IMR-90 (cell line): ENCODE measurements at regions not wholly inside any gene's neighbourhood (a gene's known extent, or its start where the extent isn't known, plus 50 kb on each side); places are given as distances from the start of the nearest gene placed in this dataset.

ENCODE experiments used
- ATAC-seq: fragments of 200-7000 bp; cut with Tn5 transposase; 2 replicates; pipeline ENCODE4 v1.9.1; 2020; ENCODE audit warnings: low read depth, mild to moderate bottlenecking, moderate library complexity
- BruUV-seq: library from RNA; stranded (reverse); fragments of 400-500 nt; replicated peaks from 2 replicates; lab custom pipeline; 2021; lab: Mats Ljungman, UMichigan
- CTCF ChIA-PET: fragments of 300-600 bp; formaldehyde crosslinking; extraction: SDS; loops from one replicate; lab custom pipeline; 2021; ENCODE audit warnings: antibody characterized with exemption; lab: Yijun Ruan, JAX
- POLR2A ChIA-PET: fragments of 300-600 bp; sonication (Branson Sonifier 250); formaldehyde crosslinking; loops from one replicate; lab custom pipeline; 2022; ENCODE audit warnings: antibody characterized with exemption; ENCODE audit not compliant: unreplicated experiment; lab: Charles Lee
- DNase-seq: peaks from one replicate; pipeline ENCODE4 v3.0.0; 2013
- H2AFZ ChIP-seq: replicated peaks from 2 replicates; pipeline ENCODE3; 2013; ENCODE audit warnings: low read length, mild to moderate bottlenecking; ENCODE audit not compliant: poor library complexity
- H2AK5ac ChIP-seq: 2 replicates; pipeline ENCODE4 v1.6.1; 2013; ENCODE audit warnings: low read depth, low read length, inconsistent platforms
- H2AK9ac ChIP-seq: replicated peaks from 2 replicates; pipeline ENCODE3; 2013; ENCODE audit warnings: mild to moderate bottlenecking, low read depth, low read length, moderate library complexity; ENCODE audit not compliant: poor library complexity
- H2BK120ac ChIP-seq: 2 replicates; pipeline ENCODE4 v1.6.1; 2013; ENCODE audit warnings: low read depth, low read length, inconsistent platforms
- H2BK15ac ChIP-seq: 3 replicates; pipeline ENCODE4 v1.6.1; 2013; ENCODE audit warnings: low read depth, low read length, inconsistent platforms
- H2BK20ac ChIP-seq: 2 replicates; pipeline ENCODE4 v1.6.1; 2013; ENCODE audit warnings: low read depth, mild to moderate bottlenecking, inconsistent platforms, low read length, moderate library complexity
- H2BK5ac ChIP-seq: 2 replicates; pipeline ENCODE4 v1.6.1; 2013; ENCODE audit warnings: mild to moderate bottlenecking, low read depth, low read length, inconsistent platforms; ENCODE audit not compliant: poor library complexity, severe bottlenecking
- H3K14ac ChIP-seq: replicated peaks from 2 replicates; pipeline ENCODE4 v1.6.1; 2013; ENCODE audit warnings: low read depth, low read length, inconsistent platforms
- H3K18ac ChIP-seq: 2 replicates; pipeline ENCODE4 v1.6.1; 2013; ENCODE audit warnings: low read depth, low read length, control low read depth
- H3K23ac ChIP-seq: 2 replicates; pipeline ENCODE4 v1.6.1; 2013; ENCODE audit warnings: low read depth, low read length, inconsistent platforms
- H3K27ac ChIP-seq: 2 replicates; pipeline ENCODE4 v1.5.1; 2013; ENCODE audit warnings: mild to moderate bottlenecking, control low read depth, low read length; ENCODE audit not compliant: insufficient read depth
- H3K27me3 ChIP-seq: 2 replicates; pipeline ENCODE4 v1.6.1; 2013; ENCODE audit warnings: low read length; ENCODE audit not compliant: control insufficient read depth, insufficient read depth
- H3K36me3 ChIP-seq: 2 replicates; pipeline ENCODE4 v1.6.1; 2013; ENCODE audit warnings: low read length, mixed read lengths; ENCODE audit not compliant: control insufficient read depth, insufficient read depth
- H3K4ac ChIP-seq: 2 replicates; pipeline ENCODE4 v1.6.1; 2013; ENCODE audit warnings: low read depth, low read length, inconsistent platforms
- H3K4me1 ChIP-seq: 2 replicates; pipeline ENCODE4 v1.6.1; 2013; ENCODE audit warnings: low read length, mixed read lengths; ENCODE audit not compliant: control insufficient read depth, insufficient read depth
- H3K4me2 ChIP-seq: 2 replicates; pipeline ENCODE4 v1.6.1; 2013; ENCODE audit warnings: low read depth, mild to moderate bottlenecking, control low read depth, low read length, moderate library complexity
- H3K4me3 ChIP-seq: 2 replicates; pipeline ENCODE4 v1.5.1; 2013; ENCODE audit warnings: low read depth, mild to moderate bottlenecking, control low read depth, low read length, moderate library complexity; ENCODE audit not compliant: insufficient read depth
- H3K56ac ChIP-seq: 2 replicates; pipeline ENCODE4 v1.6.1; 2013; ENCODE audit warnings: low read length, inconsistent platforms; ENCODE audit not compliant: insufficient read depth; ENCODE audit errors: extremely low read depth
- H3K79me1 ChIP-seq, 2 experiments: 2 replicates each; pipeline ENCODE4 v1.6.1; 2013; ENCODE audit warnings: low read length in 2 of 2, inconsistent platforms in 1 of 2, low read depth in 1 of 2
- H3K9ac ChIP-seq: 2 replicates; pipeline ENCODE4 v1.6.1; 2013; ENCODE audit warnings: low read depth, low read length, control low read depth
- H3K9me1 ChIP-seq: 2 replicates; pipeline ENCODE4 v1.6.1; 2013; ENCODE audit warnings: low read length, inconsistent platforms; ENCODE audit not compliant: insufficient read depth
- H3K9me3 ChIP-seq: 2 replicates; pipeline ENCODE4 v1.6.1; 2013; ENCODE audit warnings: low read length; ENCODE audit not compliant: control insufficient read depth, insufficient read depth
- H4K20me1 ChIP-seq: 2 replicates; pipeline ENCODE4 v1.6.1; 2013; ENCODE audit warnings: low read length, inconsistent platforms; ENCODE audit not compliant: insufficient read depth
- H4K5ac ChIP-seq: 2 replicates; pipeline ENCODE4 v1.6.1; 2013; ENCODE audit warnings: mild to moderate bottlenecking, low read depth, low read length, control low read depth
- H4K8ac ChIP-seq, 2 experiments: 2 replicates each; pipeline ENCODE4 v1.6.1; 2013; ENCODE audit warnings: low read depth in 2 of 2, low read length in 2 of 2, control low read depth in 1 of 2, inconsistent platforms in 1 of 2
- H4K91ac ChIP-seq: 2 replicates; pipeline ENCODE4 v1.6.1; 2013; ENCODE audit warnings: low read depth, low read length, inconsistent platforms; ENCODE audit not compliant: insufficient read depth
- BHLHE40 ChIP-seq: fragments of 150-350 bp; IDR thresholded peaks from 2 replicates; pipeline ENCODE4 v1.6.1; 2016; ENCODE audit warnings: mild to moderate bottlenecking, low read depth, low read length
- CEBPB ChIP-seq: IDR thresholded peaks from 2 replicates; pipeline ENCODE4 v1.6.1; 2012; ENCODE audit warnings: low read depth, low read length, improper control_type of control experiment
- CHD1 ChIP-seq: IDR thresholded peaks from 2 replicates; pipeline ENCODE4 v1.6.1; 2012; ENCODE audit warnings: low read depth, low read length, improper control_type of control experiment
- FOS ChIP-seq: fragments of 150-350 bp; IDR thresholded peaks from 2 replicates; pipeline ENCODE4 v1.6.1; 2016; ENCODE audit warnings: low read depth, low read length
- MAFK ChIP-seq: IDR thresholded peaks from 2 replicates; pipeline ENCODE4 v1.6.1; 2012; ENCODE audit warnings: low read depth, low read length, improper control_type of control experiment
- MAZ ChIP-seq: IDR thresholded peaks from 2 replicates; pipeline ENCODE4 v1.6.1; 2012; ENCODE audit warnings: low read depth, mild to moderate bottlenecking, low read length, improper control_type of control experiment, moderate library complexity, borderline replicate concordance
- MXI1 ChIP-seq: IDR thresholded peaks from 2 replicates; pipeline ENCODE4 v1.6.1; 2012; ENCODE audit warnings: low read depth, mild to moderate bottlenecking, low read length, moderate library complexity, borderline replicate concordance
- NFE2L2 ChIP-seq: fragments of 150-350 bp; IDR thresholded peaks from 2 replicates; pipeline ENCODE4 v1.6.1; 2016; ENCODE audit warnings: low read depth, mild to moderate bottlenecking, low read length
- POLR2A ChIP-seq: IDR thresholded peaks from 2 replicates; pipeline ENCODE4 v1.6.1; 2012; ENCODE audit warnings: mild to moderate bottlenecking, low read depth, low read length
- RAD21 ChIP-seq: IDR thresholded peaks from 2 replicates; pipeline ENCODE4 v1.6.1; 2012; ENCODE audit warnings: low read length, improper control_type of control experiment
- RCOR1 ChIP-seq: IDR thresholded peaks from 2 replicates; pipeline ENCODE4 v1.6.1; 2012; ENCODE audit warnings: mild to moderate bottlenecking, low read length, improper control_type of control experiment; ENCODE audit not compliant: insufficient replicate concordance
- RFX5 ChIP-seq: IDR thresholded peaks from 2 replicates; pipeline ENCODE4 v1.8.0; 2012; ENCODE audit warnings: low read depth, mild to moderate bottlenecking, low read length, moderate library complexity
- SMC3 ChIP-seq: fragments of 150-350 bp; IDR thresholded peaks from 2 replicates; pipeline ENCODE4 v1.6.1; 2016; ENCODE audit warnings: low read depth, mild to moderate bottlenecking, antibody characterized with exemption, low read length, moderate library complexity
- WGBS, 2 experiments: methylation state at CpG; one replicate each; pipeline versions ENCODE4 v1.1.5 to v1.1.7; 2013; ENCODE audit warnings: missing lambda C conversion rate in 2 of 2; ENCODE audit not compliant: insufficient read length in 1 of 2; ENCODE audit errors: extremely low coverage in 2 of 2; 5-methylcytosine and 5-hydroxymethylcytosine counted together
- dilution Hi-C: fragments of 300-500 bp; cut with HindIII; formaldehyde crosslinking; loops from one replicate; pipeline ENCODE4 v1.14.3; 2018; ENCODE audit warnings: low sequenced_read_pairs; ENCODE audit not compliant: unreplicated experiment
- in situ Hi-C: fragments of 300-500 bp; cut with MboI; formaldehyde crosslinking; loops from 3 replicates; pipeline ENCODE4 v1.14.3; 2019; ENCODE audit warnings: low sequenced_read_pairs, inconsistent platforms, mixed read lengths
- intact Hi-C: fragments of 100-400 bp; cut with micrococcal nuclease; formaldehyde crosslinking; loops from 2 replicates; pipeline ENCODE4 v1.10.0; 2022
- TF ChIP-seq, protein P1 (sequence below): conservative IDR thresholded peaks from 2 replicates; pipeline ENCODE4 v1.5.1; 2012; ENCODE audit warnings: mild to moderate bottlenecking, low read depth, low read length, improper control_type of control experiment
- TF ChIP-seq, protein P2 (sequence below): fragments of 150-350 bp; IDR thresholded peaks from 2 replicates; pipeline ENCODE4 v1.6.1; 2017; ENCODE audit warnings: mild to moderate bottlenecking, antibody characterized with exemption, low read length, low read depth
- TF ChIP-seq, protein P3 (sequence below): fragments of 150-350 bp; IDR thresholded peaks from 2 replicates; pipeline ENCODE4 v1.6.1; 2016; ENCODE audit warnings: low read depth, mild to moderate bottlenecking, low read length, moderate library complexity, borderline replicate concordance

DNA sequence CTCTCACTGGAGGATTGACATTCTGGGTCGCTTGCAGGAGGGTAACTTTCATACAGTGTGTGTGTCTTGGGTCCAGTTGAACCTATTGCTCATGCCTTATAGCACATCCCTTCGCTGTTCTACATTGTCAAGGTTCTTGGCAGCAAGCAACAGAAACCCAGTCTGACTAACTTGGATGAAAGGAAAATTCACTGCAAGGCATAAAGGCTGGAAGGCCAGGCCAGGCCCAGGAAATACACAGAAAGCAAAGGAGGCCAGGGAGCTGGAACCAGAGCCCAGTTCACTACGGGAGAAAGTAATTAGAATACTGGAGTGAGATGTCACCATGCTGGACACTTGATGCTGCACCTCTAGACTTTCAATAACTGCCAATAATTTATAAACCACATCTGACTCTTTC, 353.8 kb upstream of the GATB start:
- Histone ChIP-seq H3K27me3 (peaks cover 25% of the 10 kb centered on the region), H4K91ac (no peak overlapping the region), H2BK15ac (no peak overlapping the region), H3K27ac (no peak overlapping the region), H3K4me1 (no peaks in the 10 kb centered on the region), H2AFZ (no peak overlapping the region), H3K56ac (no peak overlapping the region), H3K36me3 (no peaks in the 10 kb centered on the region), H3K9me1 (no peaks in the 10 kb centered on the region), H2AK9ac (no peak overlapping the region), H3K4ac (no peak overlapping the region), H3K14ac (no peak overlapping the region), H2BK5ac (no peak overlapping the region), H3K79me1 (no peaks in the 10 kb centered on the region), H3K4me2 (no peak overlapping the region), H4K5ac (no peak overlapping the region), H2BK20ac (no peak overlapping the region), H4K20me1 (no peaks in the 10 kb centered on the region), H2AK5ac (no peak overlapping the region), H3K18ac (no peak overlapping the region), H3K4me3 (no peak overlapping the region), H2BK120ac (no peak overlapping the region), H3K9me3 (no peaks in the 10 kb centered on the region), H3K9ac (no peak overlapping the region), H3K23ac (no peak overlapping the region), H4K8ac (no peak overlapping the region)
- ChIA-PET POLR2A (no interaction called here), CTCF (no interaction called here)
- DNase-seq (no peak), ATAC-seq (no peak)
- dilution Hi-C loops = no loop called here
- no TSS peak for BruUV-seq
- TF ChIP-seq RFX5 (no peak), RAD21 (no peak), MAZ (no peak), BHLHE40 (no peak), CHD1 (no peak), SMC3 (no peak), NFE2L2 (no peak), FOS (no peak), CEBPB (no peak), RCOR1 (no peak), MAFK (no peak), POLR2A (no peak), MXI1 (no peak)
- TF ChIP-seq, protein P1, sequence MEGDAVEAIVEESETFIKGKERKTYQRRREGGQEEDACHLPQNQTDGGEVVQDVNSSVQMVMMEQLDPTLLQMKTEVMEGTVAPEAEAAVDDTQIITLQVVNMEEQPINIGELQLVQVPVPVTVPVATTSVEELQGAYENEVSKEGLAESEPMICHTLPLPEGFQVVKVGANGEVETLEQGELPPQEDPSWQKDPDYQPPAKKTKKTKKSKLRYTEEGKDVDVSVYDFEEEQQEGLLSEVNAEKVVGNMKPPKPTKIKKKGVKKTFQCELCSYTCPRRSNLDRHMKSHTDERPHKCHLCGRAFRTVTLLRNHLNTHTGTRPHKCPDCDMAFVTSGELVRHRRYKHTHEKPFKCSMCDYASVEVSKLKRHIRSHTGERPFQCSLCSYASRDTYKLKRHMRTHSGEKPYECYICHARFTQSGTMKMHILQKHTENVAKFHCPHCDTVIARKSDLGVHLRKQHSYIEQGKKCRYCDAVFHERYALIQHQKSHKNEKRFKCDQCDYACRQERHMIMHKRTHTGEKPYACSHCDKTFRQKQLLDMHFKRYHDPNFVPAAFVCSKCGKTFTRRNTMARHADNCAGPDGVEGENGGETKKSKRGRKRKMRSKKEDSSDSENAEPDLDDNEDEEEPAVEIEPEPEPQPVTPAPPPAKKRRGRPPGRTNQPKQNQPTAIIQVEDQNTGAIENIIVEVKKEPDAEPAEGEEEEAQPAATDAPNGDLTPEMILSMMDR = no peak
- TF ChIP-seq, protein P2, sequence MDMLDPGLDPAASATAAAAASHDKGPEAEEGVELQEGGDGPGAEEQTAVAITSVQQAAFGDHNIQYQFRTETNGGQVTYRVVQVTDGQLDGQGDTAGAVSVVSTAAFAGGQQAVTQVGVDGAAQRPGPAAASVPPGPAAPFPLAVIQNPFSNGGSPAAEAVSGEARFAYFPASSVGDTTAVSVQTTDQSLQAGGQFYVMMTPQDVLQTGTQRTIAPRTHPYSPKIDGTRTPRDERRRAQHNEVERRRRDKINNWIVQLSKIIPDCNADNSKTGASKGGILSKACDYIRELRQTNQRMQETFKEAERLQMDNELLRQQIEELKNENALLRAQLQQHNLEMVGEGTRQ = no peak
- TF ChIP-seq, protein P3, sequence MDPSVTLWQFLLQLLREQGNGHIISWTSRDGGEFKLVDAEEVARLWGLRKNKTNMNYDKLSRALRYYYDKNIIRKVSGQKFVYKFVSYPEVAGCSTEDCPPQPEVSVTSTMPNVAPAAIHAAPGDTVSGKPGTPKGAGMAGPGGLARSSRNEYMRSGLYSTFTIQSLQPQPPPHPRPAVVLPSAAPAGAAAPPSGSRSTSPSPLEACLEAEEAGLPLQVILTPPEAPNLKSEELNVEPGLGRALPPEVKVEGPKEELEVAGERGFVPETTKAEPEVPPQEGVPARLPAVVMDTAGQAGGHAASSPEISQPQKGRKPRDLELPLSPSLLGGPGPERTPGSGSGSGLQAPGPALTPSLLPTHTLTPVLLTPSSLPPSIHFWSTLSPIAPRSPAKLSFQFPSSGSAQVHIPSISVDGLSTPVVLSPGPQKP = no peak
- intact Hi-C loops = no loop called here
- whole genome bisulfite sequencing, 2 experiments = 67% methylated on average over 1 of the region's 3 CpGs; no CpG with 5 or more reads in 1 of the 2 experiments
- in situ Hi-C loops = no loop called here
